Osteoblast (primary cell): ENCODE measurements at regions not wholly inside any gene's neighbourhood (a gene's known extent, or its start where the extent isn't known, plus 50 kb on each side); places are given as distances from the start of the nearest gene placed in this dataset.

Experiments used
- DNase-seq: peaks from one replicate; pipeline ENCODE4 v3.0.0; 2011; ENCODE audit warnings: low spot score, mixed read lengths; ENCODE audit not compliant: insufficient read length; ENCODE audit errors: missing footprints
- H2AFZ ChIP-seq: 2 replicates; pipeline ENCODE4 v1.6.0; 2011; ENCODE audit warnings: mild to moderate bottlenecking, low read length
- H3K27ac ChIP-seq: 2 replicates; pipeline ENCODE4 v1.5.1; 2011; ENCODE audit warnings: mild to moderate bottlenecking, low read depth, low read length, moderate library complexity
- H3K27me3 ChIP-seq: 2 replicates; pipeline ENCODE4 v1.6.0; 2012; ENCODE audit warnings: mild to moderate bottlenecking, control low read depth, inconsistent platforms, low read length, moderate library complexity; ENCODE audit not compliant: insufficient read depth
- H3K36me3 ChIP-seq: 2 replicates; pipeline ENCODE4 v1.5.1; 2011; ENCODE audit warnings: mild to moderate bottlenecking, low read length, control low read depth, moderate library complexity; ENCODE audit not compliant: insufficient read depth
- H3K4me1 ChIP-seq: 2 replicates; pipeline ENCODE4 v1.5.1; 2011; ENCODE audit warnings: mild to moderate bottlenecking, low read length, control low read depth, moderate library complexity; ENCODE audit not compliant: insufficient read depth
- H3K4me2 ChIP-seq: 2 replicates; pipeline ENCODE4 v1.6.0; 2011; ENCODE audit warnings: mild to moderate bottlenecking, low read length; ENCODE audit not compliant: insufficient read depth
- H3K4me3 ChIP-seq: fragments of 200-600 bp; sonication (generic); 3 replicates; pipeline ENCODE4 v1.5.1; 2012; ENCODE audit warnings: mild to moderate bottlenecking, low read length, inconsistent platforms; ENCODE audit not compliant: insufficient read depth
- H3K79me2 ChIP-seq: 2 replicates; pipeline ENCODE4 v1.6.0; 2012; ENCODE audit warnings: mild to moderate bottlenecking, low read length, control low read depth, inconsistent platforms; ENCODE audit not compliant: insufficient read depth
- H3K9me3 ChIP-seq: 2 replicates; pipeline ENCODE4 v1.5.1; 2011; ENCODE audit warnings: low read depth, low read length, control low read depth
- H4K20me1 ChIP-seq: 2 replicates; pipeline ENCODE4 v1.6.0; 2012; ENCODE audit warnings: mild to moderate bottlenecking, low read length, control low read depth; ENCODE audit not compliant: insufficient read depth
- TF ChIP-seq, protein P1 (sequence below): IDR thresholded peaks from 2 replicates; pipeline ENCODE4 v1.5.1; 2011; ENCODE audit warnings: mild to moderate bottlenecking, low read depth, low read length, moderate library complexity; ENCODE audit errors: extremely low read depth

DNA sequence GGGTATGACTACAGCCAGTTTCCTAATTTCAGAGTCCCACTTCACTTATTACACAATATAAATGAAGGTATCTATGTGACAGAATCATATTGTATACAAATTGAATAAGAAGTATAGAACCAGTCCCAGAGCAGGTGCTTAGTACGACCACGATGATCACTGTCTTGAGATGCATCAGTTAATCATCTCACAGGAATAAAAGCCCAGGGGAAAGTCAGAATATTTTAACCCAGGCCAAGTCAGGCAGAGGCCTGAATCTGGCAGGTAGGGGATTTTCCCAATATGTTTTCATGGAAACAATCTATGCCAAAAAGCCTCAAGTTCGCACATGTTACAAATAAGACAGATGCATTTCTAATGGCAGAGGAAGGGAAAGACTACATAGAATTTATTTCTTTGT lies 758.4 kb downstream of the BCL11B start:
- TF ChIP-seq, protein P1, sequence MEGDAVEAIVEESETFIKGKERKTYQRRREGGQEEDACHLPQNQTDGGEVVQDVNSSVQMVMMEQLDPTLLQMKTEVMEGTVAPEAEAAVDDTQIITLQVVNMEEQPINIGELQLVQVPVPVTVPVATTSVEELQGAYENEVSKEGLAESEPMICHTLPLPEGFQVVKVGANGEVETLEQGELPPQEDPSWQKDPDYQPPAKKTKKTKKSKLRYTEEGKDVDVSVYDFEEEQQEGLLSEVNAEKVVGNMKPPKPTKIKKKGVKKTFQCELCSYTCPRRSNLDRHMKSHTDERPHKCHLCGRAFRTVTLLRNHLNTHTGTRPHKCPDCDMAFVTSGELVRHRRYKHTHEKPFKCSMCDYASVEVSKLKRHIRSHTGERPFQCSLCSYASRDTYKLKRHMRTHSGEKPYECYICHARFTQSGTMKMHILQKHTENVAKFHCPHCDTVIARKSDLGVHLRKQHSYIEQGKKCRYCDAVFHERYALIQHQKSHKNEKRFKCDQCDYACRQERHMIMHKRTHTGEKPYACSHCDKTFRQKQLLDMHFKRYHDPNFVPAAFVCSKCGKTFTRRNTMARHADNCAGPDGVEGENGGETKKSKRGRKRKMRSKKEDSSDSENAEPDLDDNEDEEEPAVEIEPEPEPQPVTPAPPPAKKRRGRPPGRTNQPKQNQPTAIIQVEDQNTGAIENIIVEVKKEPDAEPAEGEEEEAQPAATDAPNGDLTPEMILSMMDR, result no peak
- Histone ChIP-seq H3K27me3 (no peaks in the 10 kb centered on the region), H3K79me2 (no peaks in the 10 kb centered on the region), H3K4me3 (no peak overlapping the region), H4K20me1 (no peaks in the 10 kb centered on the region), H3K36me3 (no peaks in the 10 kb centered on the region), H3K9me3 (peaks cover 4% of the 10 kb centered on the region), H3K27ac (no peak overlapping the region), H2AFZ (no peak overlapping the region), H3K4me1 (no peaks in the 10 kb centered on the region), H3K4me2 (no peak overlapping the region)
- DNase-seq, result no peak

DNA sequence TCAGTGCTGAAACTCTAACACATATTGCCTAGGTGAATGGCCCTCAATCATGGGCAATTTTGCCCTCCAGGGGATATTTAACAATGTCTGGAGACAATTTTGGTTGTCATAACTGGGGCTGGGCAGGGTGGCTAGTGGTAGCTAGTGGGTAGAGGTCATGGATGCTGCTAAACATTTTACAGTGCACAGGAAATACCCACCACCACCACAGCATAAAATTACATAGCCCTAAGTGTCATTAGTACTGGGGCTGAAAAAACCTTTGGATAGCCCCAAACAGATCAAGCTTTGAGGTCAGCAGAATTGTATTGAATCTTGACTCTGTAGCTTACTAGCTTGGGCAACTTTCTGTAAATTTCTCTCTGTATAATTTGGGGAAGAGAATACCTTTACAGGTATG lies 758.0 kb downstream of the BCL11B start:
- H2AFZ ChIP-seq, result no peak overlapping the region
- peaks cover 5% of the 10 kb centered on the region for H3K9me3 ChIP-seq
- H3K27ac ChIP-seq, result no peak overlapping the region
- no peak overlapping the region for H3K4me2 ChIP-seq
- TF ChIP-seq, protein P1, result no peak
- H3K27me3 ChIP-seq, result no peaks in the 10 kb centered on the region
- no peaks in the 10 kb centered on the region for H3K4me1 ChIP-seq
- H4K20me1 ChIP-seq, result no peaks in the 10 kb centered on the region
- H3K36me3 ChIP-seq, result no peaks in the 10 kb centered on the region
- H3K4me3 ChIP-seq, result no peak overlapping the region
- H3K79me2 ChIP-seq, result no peaks in the 10 kb centered on the region
- no peak for DNase-seq

DNA sequence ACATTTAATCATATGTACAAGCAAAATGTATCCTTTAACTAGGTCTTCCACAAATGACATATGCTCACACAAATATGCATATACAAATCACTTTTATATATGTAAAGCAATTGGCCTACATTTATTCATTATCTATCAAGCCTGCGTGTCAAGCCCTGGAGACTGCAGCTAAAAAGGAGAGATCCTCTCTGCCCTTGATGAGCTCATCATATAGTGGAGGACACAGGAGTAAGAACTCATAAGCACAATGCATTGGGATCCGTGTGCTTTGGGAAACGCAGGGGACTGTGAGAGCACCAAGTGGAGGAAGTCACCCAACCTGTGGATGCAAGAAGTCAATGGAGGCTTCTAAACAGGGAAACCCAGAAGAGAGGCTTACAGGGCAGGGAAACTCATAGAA lies 735.7 kb downstream of the BCL11B start:
- Histone ChIP-seq H3K36me3 (no peaks in the 10 kb centered on the region), H3K4me3 (no peak overlapping the region), H3K27me3 (no peaks in the 10 kb centered on the region), H3K9me3 (no peaks in the 10 kb centered on the region), H3K4me1 (no peaks in the 10 kb centered on the region), H3K27ac (no peak overlapping the region), H3K79me2 (no peaks in the 10 kb centered on the region), H3K4me2 (no peak overlapping the region), H4K20me1 (no peaks in the 10 kb centered on the region), H2AFZ (no peak overlapping the region)
- TF ChIP-seq, protein P1, result no peak
- no peak for DNase-seq

DNA sequence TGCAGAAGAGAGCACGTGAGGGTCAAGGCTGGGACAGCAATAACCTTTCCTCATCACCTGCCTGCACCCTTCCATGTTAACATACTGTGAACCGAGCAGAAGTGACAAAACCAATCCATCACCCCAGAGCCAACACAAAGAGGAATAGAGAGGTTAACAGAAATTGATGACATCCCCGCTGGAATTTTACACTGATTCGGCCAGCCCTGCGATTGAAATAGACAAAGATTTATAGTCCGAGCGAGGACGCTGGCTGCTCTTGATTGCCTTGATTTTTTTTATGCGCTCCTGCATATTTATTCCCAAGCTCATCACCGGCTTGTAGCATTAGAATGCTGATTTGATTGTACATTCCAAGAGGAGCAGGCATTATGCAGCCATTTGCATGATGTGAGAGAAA lies 729.7 kb downstream of the BCL11B start:
- H3K4me3 ChIP-seq, result no peak overlapping the region
- no peak overlapping the region for H3K27ac ChIP-seq
- no peaks in the 10 kb centered on the region for H4K20me1 ChIP-seq
- no peak overlapping the region for H3K4me2 ChIP-seq
- no peak overlapping the region for H2AFZ ChIP-seq
- H3K27me3 ChIP-seq, result no peaks in the 10 kb centered on the region
- DNase-seq, result no peak
- TF ChIP-seq, protein P1, result no peak
- H3K4me1 ChIP-seq, result no peaks in the 10 kb centered on the region
- no peaks in the 10 kb centered on the region for H3K36me3 ChIP-seq
- H3K79me2 ChIP-seq, result no peaks in the 10 kb centered on the region
- H3K9me3 ChIP-seq, result no peaks in the 10 kb centered on the region
